Esophagus (tissue), 2 donors: ENCODE measurements at regions not wholly inside any gene's neighbourhood (a gene's known extent, or its start where the extent isn't known, plus 50 kb on each side); places are given as distances from the start of the nearest gene placed in this dataset.

Experiments
- H3K27ac ChIP-seq, 2 donors: one replicate each; pipeline ENCODE4 v1.5.1; 2013; ENCODE audit warnings: low read depth in 2 of 2, mild to moderate bottlenecking in 2 of 2, inconsistent platforms in 1 of 2, low read length in 1 of 2, moderate library complexity in 1 of 2
- H3K27me3 ChIP-seq, 2 donors: one replicate each; pipeline ENCODE4 v1.6.1; 2013; ENCODE audit warnings: low read length in 2 of 2, control low read depth in 1 of 2, mild to moderate bottlenecking in 1 of 2; ENCODE audit not compliant: insufficient read depth in 2 of 2, control insufficient read depth in 1 of 2
- H3K36me3 ChIP-seq, 2 donors: one replicate each; pipeline ENCODE4 v1.6.1; 2013; ENCODE audit warnings: low read length in 1 of 2; ENCODE audit not compliant: control insufficient read depth in 2 of 2, insufficient read depth in 2 of 2
- H3K4me1 ChIP-seq, 2 donors: one replicate each; pipeline ENCODE4 v1.6.1; 2013; ENCODE audit warnings: low read length in 1 of 2; ENCODE audit not compliant: control insufficient read depth in 2 of 2, insufficient read depth in 2 of 2
- H3K4me3 ChIP-seq, 2 donors: one replicate each; pipeline ENCODE4 v1.5.1; 2013; ENCODE audit warnings: low read length in 2 of 2, mild to moderate bottlenecking in 2 of 2, low read depth in 1 of 2, moderate library complexity in 1 of 2
- H3K9me3 ChIP-seq, 2 donors: one replicate each; pipeline ENCODE4 v1.6.1; 2013; ENCODE audit warnings: mild to moderate bottlenecking in 2 of 2, low read depth in 1 of 2, low read length in 1 of 2, moderate library complexity in 1 of 2; ENCODE audit not compliant: control insufficient read depth in 2 of 2, insufficient read depth in 1 of 2
- WGBS, 2 donors: extraction: QIAGEN DNeasy Blood & Tissue Kit; methylation state at CpG; one replicate each; pipeline ENCODE4 v1.1.7; 2013; 5-methylcytosine and 5-hydroxymethylcytosine counted together
- donor health status: healthy with polysubstance abuse.
- donor health status: Bipolar disorder and iron deficiency.

- H3K4me3 ChIP-seq, result no peak overlapping the region
- H3K4me1 ChIP-seq, result no peaks in the 10 kb centered on the region
- WGBS, 2 donors, result 66 to 74% methylated on average over 20 of the region's 20 CpGs
- no peak overlapping the region for H3K27ac ChIP-seq
- H3K27me3 ChIP-seq, result no peaks in the 10 kb centered on the region
- H3K36me3 ChIP-seq, result no peaks in the 10 kb centered on the region
- H3K9me3 ChIP-seq, result no peaks in the 10 kb centered on the region
Measured at GRCh38 chr22:48431536-48432315, 1395.9 kb downstream of the BRD1 start.

DNA sequence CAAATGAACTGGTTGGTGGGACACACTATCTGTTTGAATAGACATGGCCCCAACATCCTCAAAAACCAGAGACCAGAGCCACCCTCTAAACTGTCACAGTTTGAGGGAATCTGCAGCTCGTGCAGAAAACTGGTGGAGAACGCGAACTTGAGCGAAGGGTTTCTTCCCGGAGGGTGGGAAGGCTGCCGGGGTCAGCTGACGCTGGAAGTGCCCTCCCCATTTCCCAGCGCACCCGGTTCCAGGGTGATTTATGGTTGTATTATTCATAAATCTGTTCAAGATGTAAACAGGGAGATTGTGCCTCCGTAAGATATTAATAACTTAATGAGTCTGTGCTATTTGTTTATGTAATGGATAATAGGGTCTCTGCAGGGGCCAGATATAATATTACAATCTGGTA is 1396.7 kb downstream of the BRD1 start:
- Histone ChIP-seq H3K27me3 (no peaks in the 10 kb centered on the region), H3K9me3 (no peaks in the 10 kb centered on the region), H3K4me1 (no peaks in the 10 kb centered on the region), H3K36me3 (no peaks in the 10 kb centered on the region), H3K27ac (no peak overlapping the region), H3K4me3 (no peak overlapping the region)
- WGBS, 2 donors, result 44 to 61% methylated on average over 10 of the region's 10 CpGs

- H3K4me1 ChIP-seq, result no peaks in the 10 kb centered on the region
- no peak overlapping the region for H3K4me3 ChIP-seq
- no peaks in the 10 kb centered on the region for H3K27me3 ChIP-seq
- WGBS, 2 donors, result 79 to 81% methylated on average over 12 of the region's 12 CpGs
- peaks cover 0 to 3% of the 10 kb centered on the region in 2 donors for H3K9me3 ChIP-seq
- no peak overlapping the region for H3K27ac ChIP-seq
- H3K36me3 ChIP-seq, result no peaks in the 10 kb centered on the region
Measured at GRCh38 chr22:48429446-48430020, 1398.1 kb downstream of the BRD1 start.

- Histone ChIP-seq H3K4me1 (no peaks in the 10 kb centered on the region), H3K27me3 (no peaks in the 10 kb centered on the region), H3K27ac (no peak overlapping the region), H3K36me3 (no peaks in the 10 kb centered on the region), H3K4me3 (no peak overlapping the region), H3K9me3 (peaks cover 0 to 3% of the 10 kb centered on the region in 2 donors)
- 61 to 62% methylated on average over 18 of the region's 18 CpGs for WGBS, 2 donors
Measured at GRCh38 chr22:48428631-48429371, 1398.9 kb downstream of the BRD1 start.

DNA sequence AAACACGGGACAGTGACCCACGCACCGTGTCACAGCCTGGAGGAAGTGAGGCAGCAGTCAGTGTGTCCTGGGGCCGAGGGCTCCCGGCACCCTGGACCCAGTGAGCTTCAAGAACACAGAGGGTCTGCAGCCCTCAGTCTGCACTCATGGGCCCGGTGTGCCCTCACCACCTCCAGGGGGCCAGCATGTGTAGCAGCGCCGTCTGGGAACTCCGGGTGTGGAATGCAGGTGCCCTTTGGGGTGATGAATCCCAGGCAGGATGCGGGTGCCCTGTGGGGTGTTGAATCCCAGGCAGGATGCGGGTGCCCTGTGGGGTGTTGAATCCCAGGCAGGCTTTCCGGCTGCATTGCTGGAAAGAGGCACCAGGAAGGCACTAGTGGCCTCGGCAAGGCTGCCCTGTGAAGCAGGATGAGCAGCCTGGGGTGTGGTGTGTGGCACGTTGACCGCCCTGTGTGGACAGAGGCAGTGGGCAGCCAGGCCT is 1399.9 kb downstream of the BRD1 start:
- no peak overlapping the region for H3K27ac ChIP-seq
- WGBS, 2 donors, result 81 to 83% methylated on average over 14 to 15 of the region's 15 CpGs

DNA sequence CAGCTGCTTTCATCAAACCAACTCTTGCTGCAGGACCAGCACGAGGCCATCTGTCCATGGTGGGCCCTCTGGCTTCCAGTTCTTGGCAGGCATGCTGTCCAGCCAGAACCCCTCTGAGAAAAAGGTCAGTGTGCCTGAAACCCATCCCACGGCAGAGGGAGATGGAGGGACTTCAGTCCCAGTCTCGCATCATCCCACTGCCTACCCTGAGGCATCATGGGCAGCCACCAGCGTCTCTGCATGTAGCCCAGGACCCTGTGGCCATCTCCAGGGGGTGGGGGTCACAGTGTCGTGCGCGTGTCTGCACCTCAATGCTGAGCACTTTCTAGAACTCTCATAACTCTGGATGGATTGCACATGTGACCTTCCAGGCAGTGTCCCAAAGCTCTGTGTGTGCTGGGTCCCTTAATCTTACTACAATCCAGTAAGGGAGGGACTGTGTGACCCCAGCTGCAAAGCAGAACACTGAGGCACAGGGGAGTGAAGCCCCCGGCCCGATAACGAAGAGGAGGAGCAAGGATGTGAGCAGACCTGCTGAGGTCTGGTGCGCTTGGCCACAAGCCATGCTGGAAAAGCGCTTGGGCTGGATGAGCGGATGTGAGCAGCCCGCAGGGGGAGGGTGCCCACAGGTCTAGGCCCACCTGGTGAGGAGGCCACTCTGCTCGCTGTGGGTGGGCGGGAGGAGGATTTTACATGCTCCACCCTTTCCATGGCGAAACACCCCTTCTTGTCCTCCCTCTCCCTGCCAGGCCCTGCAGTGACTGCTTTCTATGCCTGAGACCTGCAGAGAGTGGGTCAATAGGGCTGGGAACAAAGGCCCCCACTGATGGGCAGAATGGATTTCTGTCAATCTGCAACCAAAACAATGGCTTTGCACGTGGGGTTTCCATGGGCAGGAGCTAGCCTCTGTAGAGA is 1401.0 kb downstream of the BRD1 start:
- H3K27me3 ChIP-seq, result no peaks in the 10 kb centered on the region

More for the DNA sequence above, 1399.9 kb downstream of the BRD1 start:
- H3K4me1 ChIP-seq, result no peaks in the 10 kb centered on the region
- H3K9me3 ChIP-seq, result peaks cover 0 to 3% of the 10 kb centered on the region in 2 donors
- no peak overlapping the region for H3K4me3 ChIP-seq
- H3K27me3 ChIP-seq, result no peaks in the 10 kb centered on the region
- H3K36me3 ChIP-seq, result no peaks in the 10 kb centered on the region

GRCh38 chr22:48425641-48426040 is 1402.0 kb downstream of the BRD1 start:
- 84 to 85% methylated on average over 12 of the region's 12 CpGs for WGBS, 2 donors
- Histone ChIP-seq H3K4me3 (no peak overlapping the region), H3K36me3 (no peaks in the 10 kb centered on the region), H3K27ac (no peak overlapping the region), H3K27me3 (no peaks in the 10 kb centered on the region), H3K4me1 (no peaks in the 10 kb centered on the region), H3K9me3 (peaks cover 0 to 3% of the 10 kb centered on the region in 2 donors)

More for the DNA sequence above, 1401.0 kb downstream of the BRD1 start:
- peaks cover 0 to 3% of the 10 kb centered on the region in 2 donors for H3K9me3 ChIP-seq
- no peaks in the 10 kb centered on the region for H3K4me1 ChIP-seq
- H3K36me3 ChIP-seq, result no peaks in the 10 kb centered on the region
- no peak overlapping the region for H3K27ac ChIP-seq
- WGBS, 2 donors, result 70% methylated on average over 18 of the region's 18 CpGs
- no peak overlapping the region for H3K4me3 ChIP-seq

- Histone ChIP-seq H3K4me1 (no peaks in the 10 kb centered on the region), H3K36me3 (no peaks in the 10 kb centered on the region), H3K27me3 (no peaks in the 10 kb centered on the region), H3K9me3 (peaks cover 0 to 3% of the 10 kb centered on the region in 2 donors), H3K4me3 (no peak overlapping the region), H3K27ac (no peak overlapping the region)
- 81 to 84% methylated on average over 15 of the region's 15 CpGs for WGBS, 2 donors
Measured at GRCh38 chr22:48425091-48425506, 1402.6 kb downstream of the BRD1 start.

DNA sequence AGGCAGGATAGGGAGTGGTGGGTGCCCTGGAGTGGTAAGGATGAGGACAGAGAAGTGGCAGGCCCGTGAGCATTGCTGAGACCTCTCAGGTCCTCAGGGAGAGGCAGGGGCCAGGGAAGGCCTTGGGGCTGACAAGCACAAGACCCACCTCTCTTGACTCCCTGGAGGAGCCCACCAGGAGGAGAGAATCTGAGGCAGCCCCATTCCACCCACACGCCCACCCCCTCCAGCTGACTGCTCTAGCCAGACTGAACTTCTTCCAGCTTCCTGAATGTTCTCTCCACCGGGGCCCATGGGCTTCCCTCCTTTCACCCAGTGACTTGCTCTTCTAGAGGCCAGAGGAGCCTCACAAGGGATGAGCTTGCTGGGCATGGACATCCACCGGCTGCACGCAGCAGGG is 1403.0 kb downstream of the BRD1 start:
- 66 to 73% methylated on average over 5 of the region's 5 CpGs for WGBS, 2 donors
- H3K4me1 ChIP-seq, result no peaks in the 10 kb centered on the region
- H3K27ac ChIP-seq, result no peak overlapping the region
- H3K27me3 ChIP-seq, result no peaks in the 10 kb centered on the region
- no peak overlapping the region for H3K4me3 ChIP-seq
- H3K9me3 ChIP-seq, result peaks cover 0 to 3% of the 10 kb centered on the region in 2 donors
- H3K36me3 ChIP-seq, result no peaks in the 10 kb centered on the region
